Stimulated activated naive B cell treated with anti-CD40 and anti-IgM and Interleukin-4, amounts not matched to agents 10 μg/mL and 1 μg/mL and 100 μg/mL, for 72 hours (primary cell): ENCODE measurements at regions not wholly inside any gene's neighbourhood (a gene's known extent, or its start where the extent isn't known, plus 50 kb on each side); places are given as distances from the start of the nearest gene placed in this dataset.

Source experiments
- ATAC-seq, 2 donors: fragments of 150-1000 bp; cut with Tn5 transposase; replicated peaks; 2 replicates each; pipeline ENCODE4 v1.10.0; 2021; ENCODE audit warnings: moderate library complexity in 1 of 2
- DNase-seq: peaks from one replicate; pipeline ENCODE4 v3.0.0; 2021
- H3K27ac Mint-ChIP-seq: one replicate; pipeline ENCODE4 v1.8.0; 2022; ENCODE audit warnings: mild to moderate bottlenecking, mixed read lengths
- H3K27me3 Mint-ChIP-seq, 2 donors: one replicate each; pipeline ENCODE4 v1.8.0; 2022; ENCODE audit warnings: mixed read lengths in 2 of 2
- H3K36me3 Mint-ChIP-seq, 2 donors: one replicate each; pipeline ENCODE4 v1.8.0; 2022; ENCODE audit warnings: mixed read lengths in 2 of 2, mild to moderate bottlenecking in 1 of 2
- H3K4me1 Mint-ChIP-seq, 2 donors: one replicate each; pipeline ENCODE4 v1.8.0; 2022; ENCODE audit warnings: mixed read lengths in 2 of 2, mild to moderate bottlenecking in 1 of 2
- H3K4me3 Mint-ChIP-seq, 2 donors: one replicate each; pipeline ENCODE4 v1.8.0; 2022; ENCODE audit warnings: mild to moderate bottlenecking in 2 of 2, mixed read lengths in 2 of 2, moderate library complexity in 1 of 2
- H3K9me3 Mint-ChIP-seq, 2 donors: one replicate each; pipeline ENCODE4 v1.8.0; 2022; ENCODE audit warnings: mixed read lengths in 2 of 2, mild to moderate bottlenecking in 1 of 2

GRCh38 chr11:23497040-23497439, 636.8 kb upstream of the CCDC179 start:
- DNase-seq (no peak), ATAC-seq (no peak)
- no peak overlapping the region for H3K27ac Mint-ChIP-seq
- no peaks in the 10 kb centered on the region for H3K36me3 Mint-ChIP-seq
- H3K27me3 Mint-ChIP-seq = no peaks in the 10 kb centered on the region
- no peak overlapping the region for H3K4me3 Mint-ChIP-seq
- no peaks in the 10 kb centered on the region for H3K4me1 Mint-ChIP-seq
- no peaks in the 10 kb centered on the region for H3K9me3 Mint-ChIP-seq

GRCh38 chr11:23502389-23502788, 642.1 kb upstream of the CCDC179 start:
- ATAC-seq = no peak
- Mint-ChIP-seq H3K9me3 (no peaks in the 10 kb centered on the region), H3K27ac (no peak overlapping the region), H3K4me1 (no peaks in the 10 kb centered on the region), H3K27me3 (no peaks in the 10 kb centered on the region), H3K36me3 (no peaks in the 10 kb centered on the region), H3K4me3 (no peak overlapping the region)
- DNase-seq = no peak

- Mint-ChIP-seq H3K27ac (no peak overlapping the region), H3K4me1 (no peaks in the 10 kb centered on the region), H3K36me3 (no peaks in the 10 kb centered on the region), H3K27me3 (no peaks in the 10 kb centered on the region), H3K9me3 (no peaks in the 10 kb centered on the region), H3K4me3 (no peak overlapping the region)
- no peak for ATAC-seq
- DNase-seq = no peak
These were observed 642.6 kb upstream of the CCDC179 start for GRCh38 chr11:23502826-23503225.

- Mint-ChIP-seq H3K27me3 (no peaks in the 10 kb centered on the region), H3K9me3 (no peaks in the 10 kb centered on the region), H3K27ac (no peak overlapping the region), H3K4me3 (no peak overlapping the region), H3K4me1 (no peaks in the 10 kb centered on the region), H3K36me3 (no peaks in the 10 kb centered on the region)
- no peak for DNase-seq
- peak; percentile 27 to 48 for ATAC-seq
These were observed 648.7 kb upstream of the CCDC179 start for GRCh38 chr11:23509023-23509422.

- Mint-ChIP-seq H3K4me1 (no peaks in the 10 kb centered on the region), H3K36me3 (no peaks in the 10 kb centered on the region), H3K27ac (no peak overlapping the region), H3K9me3 (no peaks in the 10 kb centered on the region), H3K4me3 (no peak overlapping the region), H3K27me3 (no peaks in the 10 kb centered on the region)
- DNase-seq = no peak
- ATAC-seq = no peak
These were observed 649.5 kb upstream of the CCDC179 start for GRCh38 chr11:23509821-23510220.

GRCh38 chr11:23519194-23519593, 658.9 kb upstream of the CCDC179 start:
- ATAC-seq (no peak), DNase-seq (no peak)
- Mint-ChIP-seq H3K4me1 (no peaks in the 10 kb centered on the region), H3K27ac (no peak overlapping the region), H3K27me3 (no peaks in the 10 kb centered on the region), H3K4me3 (no peak overlapping the region), H3K9me3 (no peaks in the 10 kb centered on the region), H3K36me3 (no peaks in the 10 kb centered on the region)

- Mint-ChIP-seq H3K4me3 (no peak overlapping the region), H3K4me1 (no peaks in the 10 kb centered on the region), H3K27ac (no peak overlapping the region), H3K9me3 (no peaks in the 10 kb centered on the region), H3K27me3 (no peaks in the 10 kb centered on the region), H3K36me3 (no peaks in the 10 kb centered on the region)
- DNase-seq (no peak), ATAC-seq (no peak)
These were observed 660.1 kb upstream of the CCDC179 start for GRCh38 chr11:23520226-23520960.

- no peaks in the 10 kb centered on the region for H3K36me3 Mint-ChIP-seq
- H3K27ac Mint-ChIP-seq = no peak overlapping the region
- H3K4me3 Mint-ChIP-seq = no peak overlapping the region
- no peaks in the 10 kb centered on the region for H3K27me3 Mint-ChIP-seq
- ATAC-seq = no peak
- DNase-seq = no peak
- peaks cover 0 to 2% of the 10 kb centered on the region in 2 donors for H3K9me3 Mint-ChIP-seq
- peaks cover 4% of the 10 kb centered on the region in 2 donors for H3K4me1 Mint-ChIP-seq
These were observed 676.6 kb upstream of the CCDC179 start for GRCh38 chr11:23536907-23537306.

- no peak overlapping the region for H3K4me3 Mint-ChIP-seq
- H3K4me1 Mint-ChIP-seq = peaks cover 4% of the 10 kb centered on the region in 2 donors
- peaks cover 0 to 2% of the 10 kb centered on the region in 2 donors for H3K9me3 Mint-ChIP-seq
- H3K27me3 Mint-ChIP-seq = no peaks in the 10 kb centered on the region
- no peak overlapping the region for H3K27ac Mint-ChIP-seq
- ATAC-seq = no peak
- DNase-seq = no peak
- H3K36me3 Mint-ChIP-seq = no peaks in the 10 kb centered on the region
These were observed 679.3 kb upstream of the CCDC179 start for GRCh38 chr11:23539556-23539955.

- DNase-seq (no peak), ATAC-seq (peak; percentile 72 to 78)
- no peak overlapping the region for H3K27ac Mint-ChIP-seq
- H3K4me3 Mint-ChIP-seq = no peak overlapping the region
- H3K9me3 Mint-ChIP-seq = peaks cover 0 to 2% of the 10 kb centered on the region in 2 donors
- no peaks in the 10 kb centered on the region for H3K36me3 Mint-ChIP-seq
- no peaks in the 10 kb centered on the region for H3K27me3 Mint-ChIP-seq
- H3K4me1 Mint-ChIP-seq = peaks cover 4% of the 10 kb centered on the region in 2 donors
These were observed 679.9 kb upstream of the CCDC179 start for GRCh38 chr11:23540101-23540561.

GRCh38 chr11:23542189-23542588, 681.9 kb upstream of the CCDC179 start:
- Mint-ChIP-seq H3K4me1 (peaks cover 4% of the 10 kb centered on the region in 2 donors), H3K27me3 (no peaks in the 10 kb centered on the region), H3K27ac (no peak overlapping the region), H3K4me3 (no peak overlapping the region), H3K36me3 (no peaks in the 10 kb centered on the region), H3K9me3 (no peaks in the 10 kb centered on the region)
- DNase-seq (no peak), ATAC-seq (no peak)

GRCh38 chr11:23542816-23543215, 682.5 kb upstream of the CCDC179 start:
- H3K4me1 Mint-ChIP-seq = peaks cover 4% of the 10 kb centered on the region in 2 donors
- H3K27me3 Mint-ChIP-seq = no peaks in the 10 kb centered on the region
- DNase-seq (no peak), ATAC-seq (no peak)
- H3K4me3 Mint-ChIP-seq = no peak overlapping the region
- no peak overlapping the region for H3K27ac Mint-ChIP-seq
- H3K9me3 Mint-ChIP-seq = no peaks in the 10 kb centered on the region
- H3K36me3 Mint-ChIP-seq = no peaks in the 10 kb centered on the region

GRCh38 chr11:23543651-23544222, 683.5 kb upstream of the CCDC179 start:
- Mint-ChIP-seq H3K4me3 (no peak overlapping the region), H3K9me3 (no peaks in the 10 kb centered on the region), H3K36me3 (no peaks in the 10 kb centered on the region), H3K27ac (no peak overlapping the region), H3K4me1 (peaks cover 4% of the 10 kb centered on the region in 2 donors), H3K27me3 (no peaks in the 10 kb centered on the region)
- no peak for ATAC-seq
- DNase-seq = no peak

GRCh38 chr11:23551706-23552105, 691.4 kb upstream of the CCDC179 start:
- ATAC-seq = no peak
- no peaks in the 10 kb centered on the region for H3K27me3 Mint-ChIP-seq
- no peaks in the 10 kb centered on the region for H3K36me3 Mint-ChIP-seq
- H3K27ac Mint-ChIP-seq = no peak overlapping the region
- no peaks in the 10 kb centered on the region for H3K4me1 Mint-ChIP-seq
- H3K9me3 Mint-ChIP-seq = no peaks in the 10 kb centered on the region
- DNase-seq = no peak
- H3K4me3 Mint-ChIP-seq = no peak overlapping the region

GRCh38 chr11:23554002-23554401, 693.7 kb upstream of the CCDC179 start:
- ATAC-seq = no peak
- no peak overlapping the region for H3K27ac Mint-ChIP-seq
- H3K36me3 Mint-ChIP-seq = no peaks in the 10 kb centered on the region
- no peaks in the 10 kb centered on the region for H3K9me3 Mint-ChIP-seq
- DNase-seq = no peak
- no peaks in the 10 kb centered on the region for H3K27me3 Mint-ChIP-seq
- no peaks in the 10 kb centered on the region for H3K4me1 Mint-ChIP-seq
- no peak overlapping the region for H3K4me3 Mint-ChIP-seq
